NB4 (cell line): ENCODE measurements at regions not wholly inside any gene's neighbourhood (a gene's known extent, or its start where the extent isn't known, plus 50 kb on each side); places are given as distances from the start of the nearest gene placed in this dataset.

Experiments used
- CTCF ChIP-seq: IDR thresholded peaks from one replicate; pipeline ENCODE4 v1.5.1; 2012; ENCODE audit warnings: low read depth, low read length
- MYC ChIP-seq: IDR thresholded peaks from 2 replicates; pipeline ENCODE4 v1.6.1; 2011; ENCODE audit warnings: low read depth, low read length
- POLR2A ChIP-seq: IDR thresholded peaks from 2 replicates; pipeline ENCODE4 v1.6.1; 2011; ENCODE audit warnings: mild to moderate bottlenecking; ENCODE audit not compliant: insufficient read length; ENCODE audit errors: extremely low read depth
- TF ChIP-seq, protein P1 (sequence below): IDR thresholded peaks from 2 replicates; pipeline ENCODE4 v1.6.1; 2011; ENCODE audit warnings: low read depth, low read length

DNA sequence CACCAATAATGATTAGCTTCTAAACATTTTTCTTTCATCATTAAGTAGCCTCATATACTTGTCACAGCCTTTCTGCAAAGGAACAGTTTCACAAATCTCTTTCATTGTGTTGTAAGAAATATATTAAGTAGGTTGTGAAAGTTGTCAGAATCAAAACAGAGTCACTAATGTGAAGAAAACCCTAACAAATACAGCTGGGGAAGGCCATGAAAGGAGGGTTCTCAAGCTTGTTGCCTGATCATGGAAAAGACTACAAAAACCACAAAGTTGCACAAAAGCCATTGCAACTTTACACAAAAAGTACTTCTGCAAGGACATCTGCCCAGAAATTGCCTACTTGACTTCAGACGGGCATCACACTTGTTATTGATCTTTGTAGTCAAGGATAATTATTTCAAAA, 216.1 kb downstream of the ALDH8A1 start:
- TF ChIP-seq CTCF (no peak), POLR2A (no peak), MYC (no peak)
- TF ChIP-seq, protein P1, sequence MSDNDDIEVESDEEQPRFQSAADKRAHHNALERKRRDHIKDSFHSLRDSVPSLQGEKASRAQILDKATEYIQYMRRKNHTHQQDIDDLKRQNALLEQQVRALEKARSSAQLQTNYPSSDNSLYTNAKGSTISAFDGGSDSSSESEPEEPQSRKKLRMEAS, result no peak
